Suprapubic skin (tissue), 4 donors: ENCODE measurements at regions not wholly inside any gene's neighbourhood (a gene's known extent, or its start where the extent isn't known, plus 50 kb on each side); places are given as distances from the start of the nearest gene placed in this dataset.

Source experiments
- POLR2A ChIP-seq, 2 donors: fragments of 450-650 bp; IDR thresholded peaks; one replicate each; pipeline ENCODE4 v1.6.1; 2017; ENCODE audit warnings: antibody characterized with exemption in 2 of 2, mild to moderate bottlenecking in 2 of 2, moderate library complexity in 2 of 2
- POLR2AphosphoS5 ChIP-seq, 3 donors: sonication (generic); formaldehyde crosslinking; IDR thresholded peaks; one replicate each; pipeline ENCODE4 v1.6.1; 2017; ENCODE audit warnings: antibody characterized with exemption in 3 of 3

- TF ChIP-seq POLR2A (IDR thresholded peaks at IDR 0.05), result no peak
- no peak for TF ChIP-seq POLR2AphosphoS5 (IDR thresholded peaks at IDR 0.05)
Observed at GRCh38 chr15:96891046-96891445, 560.5 kb downstream of the NR2F2 start.
